HepG2 (cell line): ENCODE measurements at regions not wholly inside any gene's neighbourhood (a gene's known extent, or its start where the extent isn't known, plus 50 kb on each side); places are given as distances from the start of the nearest gene placed in this dataset. TPM values are rescaled to one million over a fixed set of nuclear protein-coding genes. Genes with fewer than 3 reads are reported as not detected.

ENCODE experiments used
- microRNA-seq: library from miRNA; unstranded; fragments of <30 nt; microRNA quantifications from one replicate; pipeline ENCODE4, GENCODE V29; 2020
- small RNA-seq, 3 experiments: library from RNA; depleted of rRNA; stranded (forward); fragments of <200 nt; gene quantifications; one replicate each; pipeline ENCODE3, GENCODE V24; 2012; ENCODE audit warnings: low read depth in 2 of 3, low replicate concordance in 1 of 3; ENCODE audit not compliant: insufficient read length in 3 of 3, insufficient read depth in 2 of 3

Small RNA genes lying in the stretch of these regions (microRNA-seq; reads per million reads assigned to microRNA genes)
- not detected for gene MIR4435-2

Small RNA genes lying in the stretch of these regions (small RNA-seq; reads per million reads assigned to genes)
- 0 reads per million in 3 experiments for gene MIR4435-2
